Astrocyte (in vitro differentiated cells and primary cell): ENCODE measurements at regions not wholly inside any gene's neighbourhood (a gene's known extent, or its start where the extent isn't known, plus 50 kb on each side); places are given as distances from the start of the nearest gene placed in this dataset.

Experiments used
- DNase-seq: peaks from one replicate; pipeline ENCODE4 v3.0.0-alpha.2; 2010; ENCODE audit warnings: low read depth
- FAIRE-seq: peaks from 2 replicates; lab custom pipeline; 2011; peaks lifted over from hg19 to GRCh38; lab: Jason Lieb, UNC
- H2AFZ ChIP-seq: 2 replicates; pipeline ENCODE4 v1.6.0; 2012; ENCODE audit warnings: low read depth, low read length, inconsistent platforms
- H3K27ac ChIP-seq: 2 replicates; pipeline ENCODE4 v1.5.1; 2011; ENCODE audit warnings: low read depth, low read length, inconsistent platforms
- H3K27me3 ChIP-seq: 2 replicates; pipeline ENCODE4 v1.6.0; 2011; ENCODE audit warnings: low read length, inconsistent platforms; ENCODE audit not compliant: insufficient read depth
- H3K36me3 ChIP-seq: 2 replicates; pipeline ENCODE4 v1.5.1; 2011; ENCODE audit warnings: low read length, inconsistent platforms; ENCODE audit not compliant: insufficient read depth
- H3K4me1 ChIP-seq: 2 replicates; pipeline ENCODE4 v1.5.1; 2011; ENCODE audit warnings: low read length, inconsistent platforms; ENCODE audit not compliant: insufficient read depth
- H3K4me2 ChIP-seq: 2 replicates; pipeline ENCODE4 v1.6.0; 2012; ENCODE audit warnings: low read length, inconsistent platforms
- H3K4me3 ChIP-seq: 2 replicates; pipeline ENCODE4 v1.5.1; 2011; ENCODE audit warnings: low read depth, mild to moderate bottlenecking, low read length, inconsistent platforms; ENCODE audit not compliant: insufficient read depth
- H3K79me2 ChIP-seq: 2 replicates; pipeline ENCODE4 v1.6.0; 2012; ENCODE audit warnings: mild to moderate bottlenecking, low read length, inconsistent platforms; ENCODE audit not compliant: insufficient read depth
- H3K9ac ChIP-seq: 2 replicates; pipeline ENCODE4 v1.6.0; 2012; ENCODE audit warnings: mild to moderate bottlenecking, low read length, inconsistent platforms
- H3K9me3 ChIP-seq: 2 replicates; pipeline ENCODE4 v1.5.1; 2012; ENCODE audit warnings: low read depth, mild to moderate bottlenecking, low read length, inconsistent platforms; ENCODE audit not compliant: insufficient read depth
- H4K20me1 ChIP-seq: 2 replicates; pipeline ENCODE4 v1.6.0; 2012; ENCODE audit warnings: low read length, inconsistent platforms; ENCODE audit not compliant: insufficient read depth
- H3K27ac Mint-ChIP-seq: one replicate; pipeline ENCODE4 v1.8.0; 2021; ENCODE audit warnings: mild to moderate bottlenecking, mixed read lengths; ENCODE audit not compliant: unreplicated experiment
- H3K27me3 Mint-ChIP-seq: one replicate; pipeline ENCODE4 v1.8.0; 2021; ENCODE audit warnings: low read depth, mixed read lengths; ENCODE audit not compliant: unreplicated experiment
- H3K36me3 Mint-ChIP-seq: one replicate; pipeline ENCODE4 v1.8.0; 2021; ENCODE audit warnings: low read depth, mixed read lengths; ENCODE audit not compliant: unreplicated experiment
- H3K4me1 Mint-ChIP-seq: one replicate; pipeline ENCODE4 v1.8.0; 2021; ENCODE audit warnings: low read depth, mixed read lengths; ENCODE audit not compliant: unreplicated experiment
- H3K4me3 Mint-ChIP-seq: one replicate; pipeline ENCODE4 v1.8.0; 2021; ENCODE audit warnings: mild to moderate bottlenecking, moderate library complexity, mixed read lengths; ENCODE audit not compliant: unreplicated experiment
- H3K9me3 Mint-ChIP-seq: one replicate; pipeline ENCODE4 v1.8.0; 2021; ENCODE audit warnings: mild to moderate bottlenecking, mixed read lengths; ENCODE audit not compliant: unreplicated experiment
- EZH2 ChIP-seq: IDR thresholded peaks from 2 replicates; pipeline ENCODE4 v1.6.1; 2012; ENCODE audit warnings: mild to moderate bottlenecking, low read length, inconsistent platforms; ENCODE audit not compliant: insufficient read depth
- TF ChIP-seq, protein P1 (sequence below): IDR thresholded peaks from 2 replicates; pipeline ENCODE4 v1.5.1; 2011; ENCODE audit warnings: low read depth, mild to moderate bottlenecking, inconsistent platforms, low read length, moderate library complexity; ENCODE audit not compliant: insufficient read depth

GRCh38 chr14:44782775-44783238 lies 178.9 kb downstream of the KLHL28 start:
- TF ChIP-seq, protein P1, sequence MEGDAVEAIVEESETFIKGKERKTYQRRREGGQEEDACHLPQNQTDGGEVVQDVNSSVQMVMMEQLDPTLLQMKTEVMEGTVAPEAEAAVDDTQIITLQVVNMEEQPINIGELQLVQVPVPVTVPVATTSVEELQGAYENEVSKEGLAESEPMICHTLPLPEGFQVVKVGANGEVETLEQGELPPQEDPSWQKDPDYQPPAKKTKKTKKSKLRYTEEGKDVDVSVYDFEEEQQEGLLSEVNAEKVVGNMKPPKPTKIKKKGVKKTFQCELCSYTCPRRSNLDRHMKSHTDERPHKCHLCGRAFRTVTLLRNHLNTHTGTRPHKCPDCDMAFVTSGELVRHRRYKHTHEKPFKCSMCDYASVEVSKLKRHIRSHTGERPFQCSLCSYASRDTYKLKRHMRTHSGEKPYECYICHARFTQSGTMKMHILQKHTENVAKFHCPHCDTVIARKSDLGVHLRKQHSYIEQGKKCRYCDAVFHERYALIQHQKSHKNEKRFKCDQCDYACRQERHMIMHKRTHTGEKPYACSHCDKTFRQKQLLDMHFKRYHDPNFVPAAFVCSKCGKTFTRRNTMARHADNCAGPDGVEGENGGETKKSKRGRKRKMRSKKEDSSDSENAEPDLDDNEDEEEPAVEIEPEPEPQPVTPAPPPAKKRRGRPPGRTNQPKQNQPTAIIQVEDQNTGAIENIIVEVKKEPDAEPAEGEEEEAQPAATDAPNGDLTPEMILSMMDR = no peak
- H3K4me1 ChIP-seq = no peaks in the 10 kb centered on the region
- no peak overlapping the region for H3K4me3 ChIP-seq
- Mint-ChIP-seq H3K27me3 (no peaks in the 10 kb centered on the region), H3K4me1 (peaks cover 45% of the 10 kb centered on the region), H3K27ac (no peak overlapping the region), H3K9me3 (peaks cover 2% of the 10 kb centered on the region), H3K36me3 (no peaks in the 10 kb centered on the region), H3K4me3 (no peak overlapping the region)
- DNase-seq (peak; percentile 94), FAIRE-seq (no peak)
- no peaks in the 10 kb centered on the region for H3K27me3 ChIP-seq
- no peak overlapping the region for H2AFZ ChIP-seq
- H3K9me3 ChIP-seq = no peaks in the 10 kb centered on the region
- H3K27ac ChIP-seq = no peak overlapping the region
- H3K9ac ChIP-seq = no peak overlapping the region
- H3K4me2 ChIP-seq = no peak overlapping the region
- no peaks in the 10 kb centered on the region for H4K20me1 ChIP-seq
- H3K36me3 ChIP-seq = no peaks in the 10 kb centered on the region
- no peaks in the 10 kb centered on the region for H3K79me2 ChIP-seq

- H3K27ac ChIP-seq = no peak overlapping the region
- no peaks in the 10 kb centered on the region for H4K20me1 ChIP-seq
- FAIRE-seq (no peak), DNase-seq (no peak)
- H3K79me2 ChIP-seq = no peaks in the 10 kb centered on the region
- H3K36me3 Mint-ChIP-seq = no peaks in the 10 kb centered on the region
- peak overlapping the region; percentile 4 for H2AFZ ChIP-seq
- peaks cover 38% of the 10 kb centered on the region for H3K4me1 Mint-ChIP-seq
- no peaks in the 10 kb centered on the region for H3K27me3 Mint-ChIP-seq
- H3K9me3 ChIP-seq = no peaks in the 10 kb centered on the region
- no peak overlapping the region for H3K4me2 ChIP-seq
- no peak overlapping the region for H3K4me3 ChIP-seq
- H3K36me3 ChIP-seq = no peaks in the 10 kb centered on the region
- TF ChIP-seq, protein P1 = no peak
- TF ChIP-seq EZH2 = no peak
- no peak overlapping the region for H3K27ac Mint-ChIP-seq
- no peaks in the 10 kb centered on the region for H3K27me3 ChIP-seq
- H3K4me3 Mint-ChIP-seq = no peak overlapping the region
- peaks cover 2% of the 10 kb centered on the region for H3K9me3 Mint-ChIP-seq
- no peak overlapping the region for H3K9ac ChIP-seq
- H3K4me1 ChIP-seq = no peaks in the 10 kb centered on the region
Observed at GRCh38 chr14:44780989-44781388, 180.8 kb downstream of the KLHL28 start.

DNA sequence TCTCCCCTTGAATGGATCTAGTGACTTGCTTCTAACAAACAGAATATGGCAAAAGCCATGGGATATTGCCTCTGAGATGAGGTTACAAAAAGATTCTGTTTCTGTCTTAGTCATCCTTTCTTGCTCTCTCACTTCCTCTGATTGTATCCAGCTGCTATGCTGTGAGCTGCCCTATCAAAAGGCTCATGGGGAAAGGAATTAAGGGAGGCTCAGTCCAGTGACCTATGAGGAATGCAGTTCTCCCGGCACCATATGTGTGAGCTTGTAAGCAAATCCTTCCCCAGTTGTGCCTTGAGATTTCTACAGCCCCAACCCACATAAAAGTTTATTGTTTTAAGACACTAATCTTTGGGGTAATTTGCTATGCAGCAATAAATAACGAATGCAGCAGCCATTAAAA lies 183.1 kb downstream of the KLHL28 start:
- Histone ChIP-seq H3K27me3 (no peaks in the 10 kb centered on the region), H3K4me3 (no peak overlapping the region), H3K4me2 (peak overlapping the region; percentile 37), H3K4me1 (no peaks in the 10 kb centered on the region), H3K36me3 (no peaks in the 10 kb centered on the region), H3K27ac (no peak overlapping the region), H3K9ac (no peak overlapping the region), H4K20me1 (no peaks in the 10 kb centered on the region), H3K79me2 (no peaks in the 10 kb centered on the region), H3K9me3 (no peaks in the 10 kb centered on the region), H2AFZ (no peak overlapping the region)
- TF ChIP-seq EZH2 = no peak
- TF ChIP-seq, protein P1 = no peak
- no peaks in the 10 kb centered on the region for H3K27me3 Mint-ChIP-seq
- H3K4me3 Mint-ChIP-seq = no peak overlapping the region
- H3K4me1 Mint-ChIP-seq = peaks cover 24% of the 10 kb centered on the region
- no peaks in the 10 kb centered on the region for H3K9me3 Mint-ChIP-seq
- peak; percentile 80 for DNase-seq
- FAIRE-seq = no peak
- H3K36me3 Mint-ChIP-seq = no peaks in the 10 kb centered on the region
- peak overlapping the region; percentile 63 for H3K27ac Mint-ChIP-seq
